HCT116 (cell line): ENCODE measurements at regions not wholly inside any gene's neighbourhood (a gene's known extent, or its start where the extent isn't known, plus 50 kb on each side); places are given as distances from the start of the nearest gene placed in this dataset.

Experiments
- ATAC-seq: fragments of 200-7000 bp; cut with Tn5 transposase; 2 replicates; pipeline ENCODE4 v1.9.1; 2020; ENCODE audit warnings: mild to moderate bottlenecking, moderate library complexity
- BruUV-seq: library from RNA; stranded (reverse); fragments of 400-500 nt; replicated peaks from 2 replicates; lab custom pipeline; 2021; lab: Mats Ljungman, UMichigan
- CTCF ChIA-PET: fragments of 300-600 bp; sonication (Branson Sonifier 250); formaldehyde crosslinking; loops from one replicate; lab custom pipeline; 2021; ENCODE audit warnings: antibody characterized with exemption; lab: Charles Lee
- POLR2A ChIA-PET: fragments of 300-600, 350-600 bp; sonication (Branson Sonifier 250); formaldehyde crosslinking; loops from one replicate; lab custom pipeline; 2021; ENCODE audit warnings: antibody characterized with exemption; lab: Charles Lee
- RAD21 ChIA-PET, 2 experiments: fragments of 300-600 bp; sonication (Branson Sonifier 250); formaldehyde crosslinking; loops; one replicate each; lab custom pipeline; 2023; ENCODE audit warnings: low total read pairs in 2 of 2; ENCODE audit not compliant: uncharacterized antibody in 2 of 2, unreplicated experiment in 2 of 2, low non-redundant PET in 1 of 2; lab: Charles Lee
- DNase-seq: peaks from one replicate; pipeline ENCODE4 v3.0.0-alpha.2; 2010; ENCODE audit warnings: low read depth, low spot score
- H2AFZ ChIP-seq: fragments of 200-600 bp; shearing (Covaris generic), sonication (generic); 2 replicates; pipeline ENCODE4 v1.6.1; 2017; ENCODE audit warnings: low read depth, mixed run types, mixed read lengths, antibody characterized with exemption, low read length; ENCODE audit not compliant: poor library complexity, severe bottlenecking
- H3K27ac ChIP-seq: 2 replicates; pipeline ENCODE4 v1.5.1; 2012; ENCODE audit warnings: low read depth, low read length
- H3K27me3 ChIP-seq: fragments of 200-600 bp; sonication (generic); 2 replicates; pipeline ENCODE4 v1.6.1; 2016; ENCODE audit warnings: mixed run types, low read length, mixed read lengths; ENCODE audit not compliant: insufficient read depth
- H3K36me3 ChIP-seq, 2 experiments: fragments of 200-500 bp in 1 of 2; fragments of 200-600 bp in 1 of 2; sonication (Bioruptor generic) in 1 of 2; sonication (generic) in 1 of 2; 2 replicates each; pipeline versions ENCODE4 v1.5.1 to v1.6.1; 2014 to 2016; ENCODE audit warnings: low read length in 2 of 2, inconsistent platforms in 1 of 2, mixed read lengths in 1 of 2, mixed run types in 1 of 2; ENCODE audit not compliant: insufficient read depth in 2 of 2, control insufficient read depth in 1 of 2
- H3K4me1 ChIP-seq, 2 experiments: fragments of 200-600 bp in 1 of 2; sonication (generic) in 1 of 2; 2 replicates each; pipeline versions ENCODE4 v1.5.1 to v1.6.1; 2012 to 2017; ENCODE audit warnings: low read length in 2 of 2, inconsistent platforms in 1 of 2, mild to moderate bottlenecking in 1 of 2, mixed read lengths in 1 of 2, mixed run types in 1 of 2, moderate library complexity in 1 of 2; ENCODE audit not compliant: insufficient read depth in 2 of 2, control insufficient read depth in 1 of 2
- H3K4me2 ChIP-seq: fragments of 200-600 bp; sonication (generic); 2 replicates; pipeline ENCODE4 v1.6.1; 2017; ENCODE audit warnings: mixed run types, low read length, mixed read lengths
- H3K4me3 ChIP-seq, 2 experiments: fragments of 200-600 bp in 1 of 2; sonication (generic) in 1 of 2; replicated peaks in 1 of 2; 2 replicates each; pipeline ENCODE4 v1.5.1; 2011 to 2016; ENCODE audit warnings: low read length in 2 of 2, control low read depth in 1 of 2, low read depth in 1 of 2, mild to moderate bottlenecking in 1 of 2, mixed read lengths in 1 of 2, mixed run types in 1 of 2
- H3K79me2 ChIP-seq: fragments of 200-600 bp; sonication (generic); 2 replicates; pipeline ENCODE4 v1.6.1; 2017; ENCODE audit warnings: mild to moderate bottlenecking, mixed run types, low read length, moderate library complexity, mixed read lengths; ENCODE audit not compliant: insufficient read depth
- H3K9ac ChIP-seq: fragments of 200-600 bp; sonication (generic); 2 replicates; pipeline ENCODE4 v1.6.1; 2016; ENCODE audit warnings: low read length, mixed read lengths
- H3K9me2 ChIP-seq: fragments of 200-600 bp; sonication (generic), shearing (Covaris generic); 2 replicates; pipeline ENCODE4 v1.6.1; 2017; ENCODE audit warnings: mixed run types, mild to moderate bottlenecking, moderate library complexity; ENCODE audit not compliant: insufficient read depth
- H3K9me3 ChIP-seq, 2 experiments: fragments of 200-500 bp in 1 of 2; fragments of 200-600 bp in 1 of 2; sonication (Bioruptor generic) in 1 of 2; sonication (generic) in 1 of 2; 2 replicates each; pipeline ENCODE4 v1.6.1; 2014 to 2017; ENCODE audit warnings: low read length in 2 of 2, mixed read lengths in 2 of 2, inconsistent platforms in 1 of 2, low read depth in 1 of 2, mild to moderate bottlenecking in 1 of 2, mixed run types in 1 of 2, moderate library complexity in 1 of 2; ENCODE audit not compliant: control insufficient read depth in 1 of 2, insufficient read depth in 1 of 2
- H4K20me1 ChIP-seq: fragments of 200-600 bp; sonication (generic), shearing (Covaris generic); 2 replicates; pipeline ENCODE4 v1.6.1; 2017; ENCODE audit warnings: mixed run types, mild to moderate bottlenecking, moderate library complexity; ENCODE audit not compliant: insufficient read depth
- ELF1 ChIP-seq: IDR thresholded peaks from 2 replicates; pipeline ENCODE4 v1.6.1; 2012; ENCODE audit warnings: low read depth, borderline replicate concordance
- EZH2phosphoT487 ChIP-seq: fragments of 200-600 bp; IDR thresholded peaks from 2 replicates; pipeline ENCODE4 v1.6.1; 2018; ENCODE audit warnings: antibody characterized with exemption, borderline replicate concordance
- SIN3A ChIP-seq: IDR thresholded peaks from 2 replicates; pipeline ENCODE4 v1.6.1; 2012; ENCODE audit warnings: low read depth
- intact Hi-C: fragments of 100-400 bp; cut with micrococcal nuclease; formaldehyde crosslinking; loops from 2 replicates; pipeline ENCODE4 v1.10.0; 2022
- TF ChIP-seq, protein P1 (sequence below): IDR thresholded peaks from 2 replicates; pipeline ENCODE4 v1.6.1; 2012; ENCODE audit warnings: low read depth
- TF ChIP-seq, protein P2 (sequence below): IDR thresholded peaks from 2 replicates; pipeline ENCODE4 v1.6.1; 2011; ENCODE audit warnings: mild to moderate bottlenecking, low read length, moderate library complexity; ENCODE audit not compliant: insufficient replicate concordance; ENCODE audit errors: extremely low read depth
- TF ChIP-seq, protein P3 (sequence below): IDR thresholded peaks from 2 replicates; pipeline ENCODE4 v1.6.1; 2012

DNA sequence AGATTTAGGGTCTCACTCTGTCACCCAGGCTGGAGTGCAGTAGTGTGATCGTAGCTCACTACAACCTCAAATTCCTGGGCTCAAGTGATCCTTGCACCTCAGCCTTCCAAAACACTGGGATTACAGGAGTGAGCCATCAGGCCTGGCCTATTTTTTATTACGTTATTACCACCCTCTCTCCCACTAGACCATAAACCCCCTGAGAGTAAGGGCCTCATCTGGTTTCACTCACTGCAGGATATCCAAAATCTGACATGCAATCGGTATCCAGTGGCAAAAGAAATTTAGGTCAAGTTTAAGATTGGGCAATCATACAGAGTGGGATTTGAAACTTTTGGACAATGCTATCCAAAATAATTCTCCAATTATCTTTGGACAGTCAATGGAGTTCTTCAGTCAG, 117.0 kb upstream of the NEBL start:
- TF ChIP-seq, protein P1, sequence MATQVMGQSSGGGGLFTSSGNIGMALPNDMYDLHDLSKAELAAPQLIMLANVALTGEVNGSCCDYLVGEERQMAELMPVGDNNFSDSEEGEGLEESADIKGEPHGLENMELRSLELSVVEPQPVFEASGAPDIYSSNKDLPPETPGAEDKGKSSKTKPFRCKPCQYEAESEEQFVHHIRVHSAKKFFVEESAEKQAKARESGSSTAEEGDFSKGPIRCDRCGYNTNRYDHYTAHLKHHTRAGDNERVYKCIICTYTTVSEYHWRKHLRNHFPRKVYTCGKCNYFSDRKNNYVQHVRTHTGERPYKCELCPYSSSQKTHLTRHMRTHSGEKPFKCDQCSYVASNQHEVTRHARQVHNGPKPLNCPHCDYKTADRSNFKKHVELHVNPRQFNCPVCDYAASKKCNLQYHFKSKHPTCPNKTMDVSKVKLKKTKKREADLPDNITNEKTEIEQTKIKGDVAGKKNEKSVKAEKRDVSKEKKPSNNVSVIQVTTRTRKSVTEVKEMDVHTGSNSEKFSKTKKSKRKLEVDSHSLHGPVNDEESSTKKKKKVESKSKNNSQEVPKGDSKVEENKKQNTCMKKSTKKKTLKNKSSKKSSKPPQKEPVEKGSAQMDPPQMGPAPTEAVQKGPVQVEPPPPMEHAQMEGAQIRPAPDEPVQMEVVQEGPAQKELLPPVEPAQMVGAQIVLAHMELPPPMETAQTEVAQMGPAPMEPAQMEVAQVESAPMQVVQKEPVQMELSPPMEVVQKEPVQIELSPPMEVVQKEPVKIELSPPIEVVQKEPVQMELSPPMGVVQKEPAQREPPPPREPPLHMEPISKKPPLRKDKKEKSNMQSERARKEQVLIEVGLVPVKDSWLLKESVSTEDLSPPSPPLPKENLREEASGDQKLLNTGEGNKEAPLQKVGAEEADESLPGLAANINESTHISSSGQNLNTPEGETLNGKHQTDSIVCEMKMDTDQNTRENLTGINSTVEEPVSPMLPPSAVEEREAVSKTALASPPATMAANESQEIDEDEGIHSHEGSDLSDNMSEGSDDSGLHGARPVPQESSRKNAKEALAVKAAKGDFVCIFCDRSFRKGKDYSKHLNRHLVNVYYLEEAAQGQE, result no peak
- TF ChIP-seq, protein P2, sequence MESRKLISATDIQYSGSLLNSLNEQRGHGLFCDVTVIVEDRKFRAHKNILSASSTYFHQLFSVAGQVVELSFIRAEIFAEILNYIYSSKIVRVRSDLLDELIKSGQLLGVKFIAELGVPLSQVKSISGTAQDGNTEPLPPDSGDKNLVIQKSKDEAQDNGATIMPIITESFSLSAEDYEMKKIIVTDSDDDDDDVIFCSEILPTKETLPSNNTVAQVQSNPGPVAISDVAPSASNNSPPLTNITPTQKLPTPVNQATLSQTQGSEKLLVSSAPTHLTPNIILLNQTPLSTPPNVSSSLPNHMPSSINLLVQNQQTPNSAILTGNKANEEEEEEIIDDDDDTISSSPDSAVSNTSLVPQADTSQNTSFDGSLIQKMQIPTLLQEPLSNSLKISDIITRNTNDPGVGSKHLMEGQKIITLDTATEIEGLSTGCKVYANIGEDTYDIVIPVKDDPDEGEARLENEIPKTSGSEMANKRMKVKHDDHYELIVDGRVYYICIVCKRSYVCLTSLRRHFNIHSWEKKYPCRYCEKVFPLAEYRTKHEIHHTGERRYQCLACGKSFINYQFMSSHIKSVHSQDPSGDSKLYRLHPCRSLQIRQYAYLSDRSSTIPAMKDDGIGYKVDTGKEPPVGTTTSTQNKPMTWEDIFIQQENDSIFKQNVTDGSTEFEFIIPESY, result no peak
- no peak for TF ChIP-seq ELF1
- TF ChIP-seq SIN3A, result no peak
- TF ChIP-seq EZH2phosphoT487, result no peak
- TF ChIP-seq, protein P3, sequence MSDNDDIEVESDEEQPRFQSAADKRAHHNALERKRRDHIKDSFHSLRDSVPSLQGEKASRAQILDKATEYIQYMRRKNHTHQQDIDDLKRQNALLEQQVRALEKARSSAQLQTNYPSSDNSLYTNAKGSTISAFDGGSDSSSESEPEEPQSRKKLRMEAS, result no peak
- Histone ChIP-seq H2AFZ (no peak overlapping the region), H3K36me3 (no peaks in the 10 kb centered on the region), H3K9me3 (no peaks in the 10 kb centered on the region), H3K4me1 (no peaks in the 10 kb centered on the region), H3K27me3 (no peaks in the 10 kb centered on the region), H3K9me2 (no peaks in the 10 kb centered on the region), H3K27ac (no peak overlapping the region), H3K9ac (no peak overlapping the region), H4K20me1 (no peaks in the 10 kb centered on the region), H3K4me2 (no peak overlapping the region), H3K79me2 (no peaks in the 10 kb centered on the region), H3K4me3 (no peak overlapping the region)
- ATAC-seq (no peak), DNase-seq (no peak)
- POLR2A ChIA-PET, result no interaction called here
- intact Hi-C loops, result no loop called here
- CTCF ChIA-PET, result no interaction called here
- BruUV-seq, result no TSS peak
- RAD21 ChIA-PET, result no interaction called here
